GM21381 (cell line): ENCODE measurements at regions not wholly inside any gene's neighbourhood (a gene's known extent, or its start where the extent isn't known, plus 50 kb on each side); places are given as distances from the start of the nearest gene placed in this dataset.

Experiments used
- ATAC-seq: cut with Tn5 transposase; IDR thresholded peaks from one replicate; pipeline ENCODE4 v1.9.1; 2021; ENCODE audit warnings: mild to moderate bottlenecking, moderate library complexity; ENCODE audit not compliant: unreplicated experiment

- ATAC-seq = no peak
Measured at GRCh38 chr12:65517656-65518210, 239.2 kb downstream of the MSRB3 start.

GRCh38 chr12:65518771-65519170 is 240.3 kb downstream of the MSRB3 start:
- no peak for ATAC-seq

GRCh38 chr12:65520658-65521057 is 242.2 kb downstream of the MSRB3 start:
- no peak for ATAC-seq

GRCh38 chr12:65522956-65523860 is 244.7 kb downstream of the MSRB3 start:
- no peak for ATAC-seq

- no peak for ATAC-seq
Measured at GRCh38 chr12:65524666-65525065, 246.2 kb downstream of the MSRB3 start.

DNA sequence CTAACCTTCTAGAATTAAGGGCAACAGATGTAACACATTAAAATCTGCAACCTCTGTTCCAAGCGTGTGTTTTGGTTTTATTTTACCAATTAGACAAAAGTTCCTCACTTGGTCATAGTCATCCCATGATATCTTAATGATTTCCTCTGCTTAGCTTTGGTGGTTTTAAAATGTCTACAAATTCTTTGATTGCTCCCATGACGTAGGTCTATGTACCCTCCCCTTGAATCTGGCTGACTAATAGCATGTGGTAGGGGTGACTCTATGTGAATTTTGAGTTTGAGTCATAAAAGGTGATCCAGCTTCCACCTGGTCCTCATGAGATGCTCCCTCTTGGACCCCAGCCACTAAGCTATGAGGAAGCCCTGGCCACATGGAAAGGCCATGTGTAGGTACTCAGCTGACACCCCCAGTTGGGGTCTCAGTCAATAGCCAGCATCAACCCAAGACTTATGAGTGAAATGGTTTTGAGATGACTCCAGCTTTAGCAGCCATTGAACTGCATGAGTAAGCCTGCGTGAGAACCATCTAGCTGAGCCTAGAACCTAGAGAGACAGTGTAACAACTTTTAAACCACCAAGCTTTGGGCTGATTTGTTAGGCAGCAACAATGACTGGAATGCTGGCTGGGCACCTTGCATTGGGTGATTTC is 247.1 kb downstream of the MSRB3 start:
- ATAC-seq = no peak

- no peak for ATAC-seq
Measured at GRCh38 chr12:65526311-65526710, 247.8 kb downstream of the MSRB3 start.

- ATAC-seq = no peak
Measured at GRCh38 chr12:65528127-65528526, 249.6 kb downstream of the MSRB3 start.

DNA sequence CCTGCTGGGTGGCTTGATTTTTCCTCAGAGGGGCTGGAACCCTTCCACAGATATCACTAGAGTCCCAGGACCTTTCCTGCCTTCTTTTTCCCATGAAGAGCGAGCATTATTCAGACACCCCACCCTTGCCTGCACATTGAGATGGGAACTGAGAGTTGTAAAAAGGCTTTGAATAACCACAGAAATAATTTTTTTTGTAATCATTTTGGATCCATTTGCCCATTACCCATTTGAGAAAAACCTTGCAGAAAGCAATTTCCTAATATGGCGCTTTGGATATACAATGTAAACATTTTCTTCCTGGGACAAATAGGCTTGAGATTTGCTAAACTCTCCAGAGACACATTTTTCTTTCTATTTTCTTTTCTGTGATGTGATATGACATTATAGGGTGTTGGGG is 250.6 kb downstream of the MSRB3 start:
- no peak for ATAC-seq

DNA sequence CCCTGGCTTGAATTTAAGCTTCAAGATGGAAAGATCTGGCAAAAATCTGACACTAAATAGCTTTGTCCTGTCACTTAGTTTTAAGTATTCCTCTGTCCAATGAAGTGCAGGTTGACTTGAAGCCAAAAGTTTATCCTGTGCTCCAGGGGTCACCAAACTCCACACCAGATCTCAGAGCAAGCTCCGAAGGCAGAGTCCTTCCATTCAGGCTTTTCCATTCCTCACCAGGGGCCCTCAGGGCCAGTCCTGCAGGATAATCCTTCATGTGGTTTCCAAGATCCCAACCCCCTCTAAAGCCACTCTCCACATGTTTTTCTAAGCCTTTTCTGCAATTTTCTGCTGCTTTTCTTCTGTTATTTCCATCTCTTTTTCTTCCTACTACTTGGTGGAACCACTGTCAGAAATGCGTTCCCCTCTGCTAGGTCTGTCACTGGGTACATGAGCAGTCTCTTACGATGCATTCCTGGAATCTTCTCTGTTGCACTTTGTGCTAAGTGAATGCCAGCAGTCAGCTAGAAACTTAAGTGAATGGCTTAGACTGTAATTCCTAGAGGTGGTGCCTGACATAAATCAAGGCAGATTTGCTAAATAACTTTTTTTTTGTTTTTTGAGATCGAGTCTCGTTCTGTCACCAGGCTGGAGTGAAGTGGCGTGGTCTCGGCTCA is 251.4 kb downstream of the MSRB3 start:
- ATAC-seq = no peak

DNA sequence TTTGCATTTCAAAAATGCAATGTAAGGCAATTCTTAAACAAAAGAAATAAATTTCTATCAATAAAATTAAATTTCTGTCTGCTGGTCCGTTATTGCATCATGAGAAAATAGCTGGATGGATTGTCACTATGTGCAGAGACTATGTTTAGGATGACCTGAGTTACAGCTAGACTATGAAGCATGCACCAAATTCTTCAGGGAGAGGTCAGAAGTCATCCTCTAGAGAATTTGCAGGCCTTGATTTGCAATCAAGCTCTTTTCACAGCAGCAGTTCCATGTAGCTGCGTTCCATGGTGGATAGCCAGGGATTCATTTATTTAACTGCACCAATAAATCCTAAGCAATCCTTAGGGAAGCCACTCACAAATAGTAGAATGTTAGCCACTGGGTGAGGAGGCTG is 253.7 kb downstream of the MSRB3 start:
- no peak for ATAC-seq

DNA sequence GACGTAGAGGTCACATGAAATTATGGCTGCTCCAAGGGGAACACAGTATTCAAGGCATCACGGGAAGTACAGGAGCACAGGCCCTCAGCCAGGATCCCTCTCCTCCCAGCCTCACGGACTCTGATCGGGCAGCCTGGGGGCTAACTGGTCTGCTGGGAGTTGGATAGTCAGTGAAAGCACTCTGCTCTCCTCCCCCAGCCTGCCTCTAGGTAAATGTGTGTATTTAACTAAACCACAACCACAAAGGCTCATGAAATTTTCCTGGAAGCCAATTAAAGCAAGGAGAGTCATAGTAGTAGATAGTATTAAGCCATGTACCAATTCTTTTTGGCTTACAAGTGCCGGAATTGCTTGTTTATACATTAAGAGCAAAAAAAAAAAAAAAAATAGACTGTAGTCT is 254.3 kb downstream of the MSRB3 start:
- no peak for ATAC-seq

GRCh38 chr12:65533177-65533883 is 254.8 kb downstream of the MSRB3 start:
- no peak for ATAC-seq

DNA sequence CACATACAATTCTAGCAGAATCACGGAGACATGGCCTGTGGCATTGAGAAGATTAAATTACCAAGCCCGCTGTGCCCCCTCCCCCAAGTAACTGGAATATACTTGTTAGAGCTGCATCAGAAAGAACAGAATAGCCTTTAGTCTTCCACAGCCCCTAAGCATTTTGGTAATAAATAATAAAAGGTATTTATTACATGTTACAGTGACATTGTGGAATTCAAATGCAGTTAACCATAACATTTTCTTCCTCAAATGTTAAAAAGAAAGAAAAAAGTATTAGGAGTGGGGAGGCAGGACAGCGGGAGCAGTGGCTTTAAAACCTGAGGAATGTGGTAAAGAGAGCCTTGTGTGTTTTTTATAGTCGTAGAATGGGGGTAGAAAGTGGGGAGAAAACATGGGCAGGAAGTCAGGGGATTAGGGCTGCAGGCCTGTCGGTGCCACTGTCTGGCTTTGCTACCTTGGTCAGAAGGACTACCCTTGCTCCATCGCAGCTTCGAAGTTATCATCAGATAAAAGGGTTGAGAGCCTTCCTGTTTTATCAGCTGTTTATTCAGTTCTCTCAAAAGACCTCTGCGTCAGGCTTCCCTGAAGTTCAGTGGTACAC is 255.9 kb downstream of the MSRB3 start:
- no peak for ATAC-seq

DNA sequence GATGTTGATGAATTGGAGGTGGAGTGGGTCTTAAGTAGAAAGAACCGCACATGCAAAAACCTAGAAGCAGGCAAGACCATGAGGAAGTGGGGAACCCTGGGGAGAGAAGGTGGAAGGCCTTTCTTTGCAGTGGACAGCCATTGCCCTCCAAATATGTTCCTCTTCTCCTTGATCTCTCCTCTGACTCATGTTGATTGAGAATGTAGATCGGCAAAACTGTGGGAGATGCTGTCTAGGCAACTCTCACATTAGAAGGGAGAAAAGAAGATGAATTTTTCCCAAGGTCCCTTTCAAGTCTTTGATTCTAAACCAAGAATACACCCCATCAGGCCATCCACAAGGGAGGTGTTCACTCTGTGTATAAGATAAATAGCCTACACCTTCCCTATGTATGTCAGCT is 257.5 kb downstream of the MSRB3 start:
- ATAC-seq = no peak

DNA sequence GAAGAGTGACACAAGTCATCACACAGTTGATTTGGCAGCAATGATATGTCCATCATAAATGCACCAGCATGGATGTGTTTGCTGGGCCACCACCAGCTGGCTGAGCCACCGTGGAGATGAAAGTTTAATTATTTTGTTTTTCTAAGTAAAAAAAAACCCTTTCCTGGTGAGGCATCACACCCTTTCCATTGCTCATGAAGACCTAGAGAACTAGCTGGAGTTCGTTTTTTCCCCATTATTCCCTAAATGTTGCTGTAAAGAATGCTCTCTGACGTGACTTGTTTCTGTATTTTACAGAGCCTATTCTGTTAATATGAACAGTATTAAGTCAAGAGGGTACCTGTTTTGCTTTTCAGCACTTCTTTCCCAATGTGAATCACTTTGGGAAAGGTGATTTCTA is 257.9 kb downstream of the MSRB3 start:
- ATAC-seq = no peak

DNA sequence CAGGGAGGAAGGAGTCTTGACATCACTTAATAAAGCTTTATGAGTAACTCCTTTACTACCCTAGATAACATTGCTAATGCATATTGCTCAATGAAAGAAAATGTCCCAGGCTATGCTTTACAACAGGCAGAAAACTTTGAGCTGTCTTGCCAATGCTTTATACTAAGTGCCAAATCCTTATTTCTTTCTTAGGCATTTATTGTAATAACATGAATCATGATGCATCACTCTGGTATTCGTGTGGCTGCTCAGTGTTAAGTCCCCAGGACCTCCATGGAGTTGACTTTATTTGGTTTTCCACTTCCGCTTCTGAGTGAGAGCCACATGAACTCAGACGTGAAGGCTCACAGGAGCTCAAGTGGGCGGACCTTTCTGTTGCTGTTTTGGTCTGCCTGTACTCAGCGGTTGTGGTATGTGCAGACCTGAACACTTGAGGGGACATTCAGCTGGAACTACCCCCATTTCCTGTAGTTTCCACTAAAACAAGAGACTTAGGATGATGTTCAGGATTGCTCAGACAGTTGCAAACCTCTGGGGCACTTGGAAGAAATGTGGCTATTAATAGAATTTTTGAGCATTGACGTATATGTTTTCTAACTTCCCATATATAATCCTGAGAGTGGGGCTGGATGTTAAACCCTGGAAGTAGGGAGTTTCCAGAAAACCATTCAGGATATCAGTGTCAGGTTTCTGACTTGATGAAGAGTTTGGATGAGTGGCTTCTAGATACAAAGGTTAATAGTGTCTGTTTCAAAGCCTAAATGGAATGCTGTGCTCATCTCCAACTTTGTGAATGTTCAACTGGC is 258.6 kb downstream of the MSRB3 start:
- ATAC-seq = no peak

DNA sequence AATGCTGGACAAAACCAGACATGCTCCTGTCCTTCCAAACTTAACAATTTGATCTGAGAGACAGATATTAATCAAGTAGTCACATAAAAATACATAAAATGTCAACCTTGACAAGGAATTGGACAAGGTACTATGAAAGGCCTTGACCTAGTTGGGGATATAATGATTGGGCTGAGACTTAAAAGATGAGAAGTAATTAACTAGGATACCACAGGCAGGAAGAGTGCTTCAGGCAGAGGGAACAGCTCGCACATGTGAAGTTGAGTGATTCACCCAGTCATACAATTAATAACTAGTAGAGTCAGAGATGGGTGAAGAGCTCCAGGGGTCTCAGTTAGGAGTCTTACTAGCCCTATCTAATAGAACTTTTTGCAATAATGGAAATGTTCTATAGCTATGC is 259.5 kb downstream of the MSRB3 start:
- ATAC-seq = no peak

- ATAC-seq = no peak
Measured at GRCh38 chr12:65539023-65539422, 260.5 kb downstream of the MSRB3 start.

GRCh38 chr12:65540140-65540539 is 261.7 kb downstream of the MSRB3 start:
- no peak for ATAC-seq
